OCI-LY3 (cell line): ENCODE measurements at regions not wholly inside any gene's neighbourhood (a gene's known extent, or its start where the extent isn't known, plus 50 kb on each side); places are given as distances from the start of the nearest gene placed in this dataset.

Experiments used
- H2AFZ ChIP-seq: fragments of 200-600, 300-600 bp; shearing (Covaris generic); 2 replicates; pipeline ENCODE4 v1.6.0; 2014; ENCODE audit warnings: antibody characterized with exemption, low read depth, low read length
- H3K27ac ChIP-seq: fragments of 200-600, 300-600 bp; sonication (generic); 2 replicates; pipeline ENCODE4 v1.5.1; 2014; ENCODE audit warnings: mild to moderate bottlenecking, low read length, moderate library complexity, mixed read lengths
- H3K27me3 ChIP-seq: fragments of 200-600, 300-600 bp; sonication (generic); 2 replicates; pipeline ENCODE4 v1.6.1; 2014; ENCODE audit warnings: low read depth, low read length, mixed read lengths
- H3K36me3 ChIP-seq: fragments of 200-600, 300-600 bp; sonication (generic); replicated peaks from 2 replicates; pipeline ENCODE3; 2014; ENCODE audit warnings: low read depth, low read length, mixed read lengths
- H3K4me1 ChIP-seq: fragments of 300-600, 200-600 bp; sonication (generic); 2 replicates; pipeline ENCODE4 v1.6.1; 2014; ENCODE audit warnings: low read length, mixed read lengths
- H3K4me2 ChIP-seq: fragments of 200-600, 300-600 bp; sonication (generic); 2 replicates; pipeline ENCODE4 v1.6.1; 2014; ENCODE audit warnings: low read length, mixed read lengths
- H3K4me3 ChIP-seq: fragments of 300-600, 200-600 bp; sonication (generic); 2 replicates; pipeline ENCODE4 v1.5.1; 2014; ENCODE audit warnings: antibody characterized with exemption, mild to moderate bottlenecking, low read length, moderate library complexity
- H3K79me2 ChIP-seq: fragments of 300-600, 200-600 bp; shearing (Covaris generic); 2 replicates; pipeline ENCODE4 v1.6.1; 2014; ENCODE audit warnings: mild to moderate bottlenecking, low read length, mixed read lengths
- H3K9ac ChIP-seq: fragments of 300-600, 200-600 bp; shearing (Covaris generic); 2 replicates; pipeline ENCODE4 v1.6.0; 2014; ENCODE audit warnings: mild to moderate bottlenecking, low read length, moderate library complexity
- H3K9me3 ChIP-seq: fragments of 200-600, 300-600 bp; shearing (Covaris generic); 2 replicates; pipeline ENCODE4 v1.6.1; 2014; ENCODE audit warnings: low read length, mixed read lengths; ENCODE audit not compliant: insufficient read depth
- H4K20me1 ChIP-seq: fragments of 200-600, 300-600 bp; sonication (generic); 2 replicates; pipeline ENCODE4 v1.6.1; 2016; ENCODE audit warnings: low read length, mixed read lengths; ENCODE audit not compliant: insufficient read depth
- EZH2phosphoT487 ChIP-seq: fragments of 200-600 bp; shearing (Covaris generic); IDR thresholded peaks from 2 replicates; pipeline ENCODE4 v1.6.1; 2018; ENCODE audit warnings: antibody characterized with exemption, mixed run types, low read depth
- TF ChIP-seq, protein P1 (sequence below): fragments of 200-600, 300-600 bp; sonication (generic); IDR thresholded peaks from 2 replicates; pipeline ENCODE4 v1.5.1; 2014; ENCODE audit warnings: antibody characterized with exemption, low read length, low read depth

DNA sequence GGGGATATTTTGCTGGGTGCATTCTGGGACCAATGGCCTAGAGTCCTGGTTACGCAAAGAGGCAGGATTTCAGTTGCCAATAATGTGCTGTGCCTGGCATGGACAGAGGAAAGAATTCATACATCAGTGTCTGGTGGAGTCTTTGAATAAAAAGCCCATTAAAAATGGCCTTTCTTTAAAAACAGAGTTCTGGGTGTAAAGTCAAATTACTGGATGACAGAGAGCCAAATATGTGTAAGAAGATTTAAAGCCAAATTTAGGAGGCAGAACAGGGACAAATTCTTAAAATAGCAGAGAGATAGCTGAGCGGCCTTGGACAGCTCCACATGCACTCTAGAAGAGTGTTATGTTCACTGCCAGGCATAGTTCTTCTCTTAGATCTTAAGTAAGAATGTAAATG lies 60.8 kb upstream of the MEOX2 start:
- TF ChIP-seq, protein P1, sequence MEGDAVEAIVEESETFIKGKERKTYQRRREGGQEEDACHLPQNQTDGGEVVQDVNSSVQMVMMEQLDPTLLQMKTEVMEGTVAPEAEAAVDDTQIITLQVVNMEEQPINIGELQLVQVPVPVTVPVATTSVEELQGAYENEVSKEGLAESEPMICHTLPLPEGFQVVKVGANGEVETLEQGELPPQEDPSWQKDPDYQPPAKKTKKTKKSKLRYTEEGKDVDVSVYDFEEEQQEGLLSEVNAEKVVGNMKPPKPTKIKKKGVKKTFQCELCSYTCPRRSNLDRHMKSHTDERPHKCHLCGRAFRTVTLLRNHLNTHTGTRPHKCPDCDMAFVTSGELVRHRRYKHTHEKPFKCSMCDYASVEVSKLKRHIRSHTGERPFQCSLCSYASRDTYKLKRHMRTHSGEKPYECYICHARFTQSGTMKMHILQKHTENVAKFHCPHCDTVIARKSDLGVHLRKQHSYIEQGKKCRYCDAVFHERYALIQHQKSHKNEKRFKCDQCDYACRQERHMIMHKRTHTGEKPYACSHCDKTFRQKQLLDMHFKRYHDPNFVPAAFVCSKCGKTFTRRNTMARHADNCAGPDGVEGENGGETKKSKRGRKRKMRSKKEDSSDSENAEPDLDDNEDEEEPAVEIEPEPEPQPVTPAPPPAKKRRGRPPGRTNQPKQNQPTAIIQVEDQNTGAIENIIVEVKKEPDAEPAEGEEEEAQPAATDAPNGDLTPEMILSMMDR = no peak
- TF ChIP-seq EZH2phosphoT487 = no peak
- Histone ChIP-seq H4K20me1 (no peaks in the 10 kb centered on the region), H3K4me2 (no peak overlapping the region)

DNA sequence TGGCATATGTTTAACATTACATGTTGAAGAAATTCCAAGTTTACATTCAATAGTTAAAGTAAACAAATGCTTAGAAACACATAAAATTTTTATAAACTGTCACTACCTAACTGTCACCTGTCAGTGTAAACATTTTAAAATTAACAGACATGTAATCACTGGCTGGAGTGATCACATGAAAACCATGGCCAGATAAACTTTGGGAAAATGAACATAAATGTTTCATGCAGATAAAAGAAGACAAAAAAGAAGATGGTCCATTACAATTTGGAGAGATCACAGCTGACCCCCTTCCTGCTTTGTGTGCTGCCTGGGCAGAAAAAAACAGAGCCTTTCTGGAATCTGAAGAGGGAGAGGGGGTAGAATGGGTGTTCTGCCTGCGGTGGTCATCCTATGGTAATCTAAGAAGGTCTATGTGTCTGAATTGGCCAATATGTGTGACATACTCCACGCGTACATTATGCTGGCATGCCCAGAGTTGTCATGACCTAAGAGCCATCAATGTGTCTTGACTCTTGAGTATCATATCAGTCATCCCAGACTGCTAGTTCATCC lies 57.5 kb upstream of the MEOX2 start:
- Histone ChIP-seq H3K4me2 (no peak overlapping the region), H2AFZ (no peak overlapping the region), H3K4me1 (no peaks in the 10 kb centered on the region), H4K20me1 (no peaks in the 10 kb centered on the region), H3K27me3 (no peaks in the 10 kb centered on the region), H3K9me3 (no peaks in the 10 kb centered on the region), H3K4me3 (no peak overlapping the region), H3K79me2 (no peaks in the 10 kb centered on the region), H3K9ac (no peak overlapping the region), H3K27ac (no peak overlapping the region), H3K36me3 (no peaks in the 10 kb centered on the region)
- TF ChIP-seq, protein P1 = no peak
- no peak for TF ChIP-seq EZH2phosphoT487

More for the DNA sequence above, 60.8 kb upstream of the MEOX2 start:
- Histone ChIP-seq H2AFZ (no peak overlapping the region), H3K4me1 (no peaks in the 10 kb centered on the region), H3K4me3 (no peak overlapping the region), H3K36me3 (no peaks in the 10 kb centered on the region), H3K9me3 (no peaks in the 10 kb centered on the region), H3K79me2 (no peaks in the 10 kb centered on the region), H3K9ac (no peak overlapping the region), H3K27ac (no peak overlapping the region), H3K27me3 (no peaks in the 10 kb centered on the region)

DNA sequence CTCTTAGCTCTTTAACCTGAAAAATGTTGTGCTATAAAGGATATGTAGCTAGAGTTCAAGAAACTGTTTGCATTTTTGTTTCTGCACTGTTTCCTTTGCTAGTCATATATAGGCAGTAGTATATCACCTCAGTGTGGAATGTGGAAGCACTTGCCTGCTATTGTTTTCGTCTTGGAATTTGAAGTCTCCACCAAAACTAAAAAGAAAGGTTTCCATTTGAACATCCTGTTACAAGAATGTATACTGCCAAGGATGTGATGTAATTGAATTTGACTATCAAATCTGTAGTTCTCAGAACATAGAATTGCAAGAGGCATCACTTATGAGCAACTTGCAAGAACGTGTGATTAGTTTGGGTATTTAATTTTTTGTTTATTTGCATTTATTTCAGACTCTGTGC lies 51.1 kb upstream of the MEOX2 start:
- TF ChIP-seq, protein P1 = no peak
- TF ChIP-seq EZH2phosphoT487 = no peak
- H3K9me3 ChIP-seq = no peaks in the 10 kb centered on the region
- no peak overlapping the region for H3K9ac ChIP-seq
- H3K79me2 ChIP-seq = no peaks in the 10 kb centered on the region
- H3K27me3 ChIP-seq = no peaks in the 10 kb centered on the region
- H3K4me3 ChIP-seq = no peak overlapping the region
- no peak overlapping the region for H2AFZ ChIP-seq
- H4K20me1 ChIP-seq = no peaks in the 10 kb centered on the region
- no peak overlapping the region for H3K27ac ChIP-seq
- H3K4me1 ChIP-seq = no peaks in the 10 kb centered on the region
- no peaks in the 10 kb centered on the region for H3K36me3 ChIP-seq
- H3K4me2 ChIP-seq = no peak overlapping the region
